Immature natural killer cell (primary cell): ENCODE measurements at regions not wholly inside any gene's neighbourhood (a gene's known extent, or its start where the extent isn't known, plus 50 kb on each side); places are given as distances from the start of the nearest gene placed in this dataset.
A peak's percentile ranks its signal among the peaks of the same experiment; 100 is the strongest.

ENCODE experiments used
- DNase-seq, 3 donors: peaks; one replicate each; pipeline ENCODE4 v3.0.0; 2022; ENCODE audit warnings: mixed read lengths in 1 of 3
- H3K27ac Mint-ChIP-seq, 6 donors: one replicate each; pipeline ENCODE4 v1.8.0; 2020; ENCODE audit warnings: mixed read lengths in 6 of 6, mild to moderate bottlenecking in 5 of 6, inconsistent platforms in 4 of 6, moderate library complexity in 3 of 6
- H3K27me3 Mint-ChIP-seq, 3 donors: one replicate each; pipeline ENCODE4 v1.8.0; 2020 to 2021; ENCODE audit warnings: low read depth in 3 of 3, mild to moderate bottlenecking in 3 of 3, mixed read lengths in 3 of 3, moderate library complexity in 3 of 3, inconsistent platforms in 1 of 3
- H3K36me3 Mint-ChIP-seq, 3 donors: one replicate each; pipeline ENCODE4 v1.8.0; 2020; ENCODE audit warnings: mixed read lengths in 3 of 3, inconsistent platforms in 2 of 3, mild to moderate bottlenecking in 2 of 3
- H3K4me1 Mint-ChIP-seq, 2 donors: one replicate each; pipeline ENCODE4 v1.8.0; 2020; ENCODE audit warnings: inconsistent platforms in 2 of 2, mild to moderate bottlenecking in 2 of 2, mixed read lengths in 2 of 2, moderate library complexity in 1 of 2
- H3K4me3 Mint-ChIP-seq, 5 donors: one replicate each; pipeline ENCODE4 v1.8.0; 2020; ENCODE audit warnings: mild to moderate bottlenecking in 5 of 5, mixed read lengths in 5 of 5, inconsistent platforms in 3 of 5, moderate library complexity in 3 of 5
- H3K9me3 Mint-ChIP-seq, 6 donors: one replicate each; pipeline ENCODE4 v1.8.0; 2020; ENCODE audit warnings: mild to moderate bottlenecking in 6 of 6, mixed read lengths in 6 of 6, inconsistent platforms in 4 of 6, moderate library complexity in 3 of 6

GRCh38 chr7:16069998-16070397, 351.3 kb downstream of the CRPPA start:
- Mint-ChIP-seq H3K4me1 (peaks cover 2 to 6% of the 10 kb centered on the region in 2 donors), H3K36me3 (no peaks in the 10 kb centered on the region), H3K27ac (no peak overlapping the region), H3K27me3 (peaks cover 0 to 5% (median 0%) of the 10 kb centered on the region in 3 donors), H3K4me3 (no peak overlapping the region), H3K9me3 (no peaks in the 10 kb centered on the region)
- no peak for DNase-seq

GRCh38 chr7:16068183-16068582, 353.2 kb downstream of the CRPPA start:
- no peaks in the 10 kb centered on the region for H3K36me3 Mint-ChIP-seq
- H3K4me1 Mint-ChIP-seq: peaks cover 2 to 9% of the 10 kb centered on the region in 2 donors
- no peak for DNase-seq
- H3K27me3 Mint-ChIP-seq: peaks cover 0 to 7% (median 0%) of the 10 kb centered on the region in 3 donors
- no peak overlapping the region for H3K4me3 Mint-ChIP-seq
- no peaks in the 10 kb centered on the region for H3K9me3 Mint-ChIP-seq
- H3K27ac Mint-ChIP-seq: no peak overlapping the region

- Mint-ChIP-seq H3K4me1 (peaks cover 3 to 14% of the 10 kb centered on the region in 2 donors), H3K36me3 (no peaks in the 10 kb centered on the region), H3K9me3 (no peaks in the 10 kb centered on the region), H3K27me3 (peaks cover 0 to 7% (median 0%) of the 10 kb centered on the region in 3 donors), H3K27ac (no peak overlapping the region), H3K4me3 (no peak overlapping the region)
- no peak for DNase-seq
Observed at GRCh38 chr7:16067711-16068110, 353.6 kb downstream of the CRPPA start.

GRCh38 chr7:16066805-16067459, 354.4 kb downstream of the CRPPA start:
- no peak for DNase-seq
- Mint-ChIP-seq H3K4me1 (peaks cover 11 to 21% of the 10 kb centered on the region in 2 donors), H3K27me3 (peaks cover 0 to 7% (median 2%) of the 10 kb centered on the region in 3 donors), H3K36me3 (no peaks in the 10 kb centered on the region), H3K27ac (peak overlapping the region in 1 of 6 donors; percentile 25), H3K9me3 (no peaks in the 10 kb centered on the region), H3K4me3 (no peak overlapping the region)

- Mint-ChIP-seq H3K36me3 (no peaks in the 10 kb centered on the region), H3K4me3 (no peak overlapping the region), H3K27ac (no peak overlapping the region), H3K4me1 (peaks cover 18 to 31% of the 10 kb centered on the region in 2 donors), H3K27me3 (peaks cover 0 to 7% (median 2%) of the 10 kb centered on the region in 3 donors), H3K9me3 (no peaks in the 10 kb centered on the region)
- no peak for DNase-seq
Observed at GRCh38 chr7:16065939-16066338, 355.4 kb downstream of the CRPPA start.

- no peak overlapping the region for H3K4me3 Mint-ChIP-seq
- peaks cover 19 to 34% of the 10 kb centered on the region in 2 donors for H3K4me1 Mint-ChIP-seq
- H3K27ac Mint-ChIP-seq: no peak overlapping the region
- DNase-seq: no peak
- H3K9me3 Mint-ChIP-seq: no peaks in the 10 kb centered on the region
- peaks cover 0 to 7% (median 2%) of the 10 kb centered on the region in 3 donors for H3K27me3 Mint-ChIP-seq
- H3K36me3 Mint-ChIP-seq: no peaks in the 10 kb centered on the region
Observed at GRCh38 chr7:16063716-16064675, 357.3 kb downstream of the CRPPA start.

- H3K4me3 Mint-ChIP-seq: no peak overlapping the region
- no peak for DNase-seq
- H3K27ac Mint-ChIP-seq: peak overlapping the region in 1 of 6 donors; percentile 2
- peaks cover 0 to 4% (median 2%) of the 10 kb centered on the region in 3 donors for H3K27me3 Mint-ChIP-seq
- H3K9me3 Mint-ChIP-seq: no peaks in the 10 kb centered on the region
- H3K4me1 Mint-ChIP-seq: peaks cover 19 to 34% of the 10 kb centered on the region in 2 donors
- H3K36me3 Mint-ChIP-seq: no peaks in the 10 kb centered on the region
Observed at GRCh38 chr7:16063221-16063620, 358.1 kb downstream of the CRPPA start.

GRCh38 chr7:16062269-16062668, 359.1 kb downstream of the CRPPA start:
- no peaks in the 10 kb centered on the region for H3K36me3 Mint-ChIP-seq

GRCh38 chr7:16061630-16062029, 359.7 kb downstream of the CRPPA start:
- no peaks in the 10 kb centered on the region for H3K9me3 Mint-ChIP-seq
- peak overlapping the region in 2 of 6 donors; percentile 5 to 40 for H3K27ac Mint-ChIP-seq
- H3K4me1 Mint-ChIP-seq: peaks cover 17 to 28% of the 10 kb centered on the region in 2 donors
- no peaks in the 10 kb centered on the region for H3K36me3 Mint-ChIP-seq
- H3K4me3 Mint-ChIP-seq: peak overlapping the region in 2 of 5 donors; percentile 25 to 40
- no peak for DNase-seq
- H3K27me3 Mint-ChIP-seq: peaks cover 0 to 4% (median 2%) of the 10 kb centered on the region in 3 donors

More at GRCh38 chr7:16062269-16062668, 359.1 kb downstream of the CRPPA start:
- peaks cover 19 to 32% of the 10 kb centered on the region in 2 donors for H3K4me1 Mint-ChIP-seq
- H3K4me3 Mint-ChIP-seq: peak overlapping the region in 4 of 5 donors; percentile 1 to 40 (median 30)
- no peaks in the 10 kb centered on the region for H3K9me3 Mint-ChIP-seq
- peak overlapping the region in 3 of 6 donors; percentile 5 to 40 (median 37) for H3K27ac Mint-ChIP-seq
- H3K27me3 Mint-ChIP-seq: peaks cover 0 to 4% (median 2%) of the 10 kb centered on the region in 3 donors
- DNase-seq: peak in 1 of 3 donors; percentile 11

- Mint-ChIP-seq H3K4me3 (no peak overlapping the region), H3K36me3 (no peaks in the 10 kb centered on the region), H3K27ac (no peak overlapping the region)
Observed at GRCh38 chr7:16061011-16061410, 360.3 kb downstream of the CRPPA start.

GRCh38 chr7:16060502-16060901, 360.8 kb downstream of the CRPPA start:
- H3K9me3 Mint-ChIP-seq: no peaks in the 10 kb centered on the region
- H3K27ac Mint-ChIP-seq: no peak overlapping the region
- H3K36me3 Mint-ChIP-seq: no peaks in the 10 kb centered on the region
- no peak for DNase-seq
- H3K4me3 Mint-ChIP-seq: no peak overlapping the region
- H3K27me3 Mint-ChIP-seq: peaks cover 0 to 4% (median 2%) of the 10 kb centered on the region in 3 donors
- H3K4me1 Mint-ChIP-seq: peaks cover 17 to 28% of the 10 kb centered on the region in 2 donors

More at GRCh38 chr7:16061011-16061410, 360.3 kb downstream of the CRPPA start:
- peaks cover 0 to 4% (median 2%) of the 10 kb centered on the region in 3 donors for H3K27me3 Mint-ChIP-seq
- DNase-seq: no peak
- peaks cover 17 to 28% of the 10 kb centered on the region in 2 donors for H3K4me1 Mint-ChIP-seq
- no peaks in the 10 kb centered on the region for H3K9me3 Mint-ChIP-seq

- Mint-ChIP-seq H3K36me3 (no peaks in the 10 kb centered on the region), H3K4me1 (no peaks in the 10 kb centered on the region), H3K27me3 (peaks cover 0 to 2% (median 0%) of the 10 kb centered on the region in 3 donors), H3K9me3 (no peaks in the 10 kb centered on the region), H3K4me3 (no peak overlapping the region), H3K27ac (no peak overlapping the region)
- no peak for DNase-seq
Observed at GRCh38 chr7:16055263-16055976, 365.9 kb downstream of the CRPPA start.

- H3K27ac Mint-ChIP-seq: no peak overlapping the region
- peaks cover 0 to 6% (median 0%) of the 10 kb centered on the region in 3 donors for H3K27me3 Mint-ChIP-seq
- no peak for DNase-seq
- no peaks in the 10 kb centered on the region for H3K4me1 Mint-ChIP-seq
- H3K36me3 Mint-ChIP-seq: no peaks in the 10 kb centered on the region
- H3K9me3 Mint-ChIP-seq: peaks cover 0 to 2% (median 0%) of the 10 kb centered on the region in 6 donors
- no peak overlapping the region for H3K4me3 Mint-ChIP-seq
Observed at GRCh38 chr7:16051561-16052255, 365.2 kb upstream of the MEOX2 start.
